ENCODE measurements at regions not wholly inside any gene's neighbourhood (a gene's known extent, or its start where the extent isn't known, plus 50 kb on each side); places are given as distances from the start of the nearest gene placed in this dataset.

DNA sequence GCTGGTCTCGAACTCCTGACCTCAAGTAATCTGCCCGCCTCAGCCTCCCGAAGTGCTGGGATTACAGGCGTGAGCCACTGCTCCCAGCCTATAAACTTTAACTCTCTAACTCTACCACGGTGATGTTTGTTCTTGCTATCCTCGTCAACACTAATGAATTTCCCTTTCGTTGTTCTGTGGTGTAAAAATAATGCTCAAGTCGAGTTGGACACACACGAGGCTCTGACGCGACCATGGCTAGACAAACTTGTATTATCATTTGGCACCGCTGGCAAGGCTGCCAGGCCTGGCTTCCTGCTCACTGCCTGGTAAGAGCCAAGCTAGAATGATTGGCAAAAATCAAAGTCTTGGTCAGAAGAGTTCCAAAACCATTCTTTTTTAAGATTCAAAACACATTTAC, 167.0 kb upstream of the KLF6 start:
- TF ChIP-seq, protein P1, sequence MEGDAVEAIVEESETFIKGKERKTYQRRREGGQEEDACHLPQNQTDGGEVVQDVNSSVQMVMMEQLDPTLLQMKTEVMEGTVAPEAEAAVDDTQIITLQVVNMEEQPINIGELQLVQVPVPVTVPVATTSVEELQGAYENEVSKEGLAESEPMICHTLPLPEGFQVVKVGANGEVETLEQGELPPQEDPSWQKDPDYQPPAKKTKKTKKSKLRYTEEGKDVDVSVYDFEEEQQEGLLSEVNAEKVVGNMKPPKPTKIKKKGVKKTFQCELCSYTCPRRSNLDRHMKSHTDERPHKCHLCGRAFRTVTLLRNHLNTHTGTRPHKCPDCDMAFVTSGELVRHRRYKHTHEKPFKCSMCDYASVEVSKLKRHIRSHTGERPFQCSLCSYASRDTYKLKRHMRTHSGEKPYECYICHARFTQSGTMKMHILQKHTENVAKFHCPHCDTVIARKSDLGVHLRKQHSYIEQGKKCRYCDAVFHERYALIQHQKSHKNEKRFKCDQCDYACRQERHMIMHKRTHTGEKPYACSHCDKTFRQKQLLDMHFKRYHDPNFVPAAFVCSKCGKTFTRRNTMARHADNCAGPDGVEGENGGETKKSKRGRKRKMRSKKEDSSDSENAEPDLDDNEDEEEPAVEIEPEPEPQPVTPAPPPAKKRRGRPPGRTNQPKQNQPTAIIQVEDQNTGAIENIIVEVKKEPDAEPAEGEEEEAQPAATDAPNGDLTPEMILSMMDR (optimal IDR thresholded peaks at IDR 0.05 in 1 of 3, IDR thresholded peaks at IDR 0.05 in 1 of 3, conservative IDR thresholded peaks at IDR 0.05 in 1 of 3; ENCODE audit: extremely low read depth in 1 of 3, insufficient read depth in 2 of 3, low read length in 3 of 3), result no peak
- TF ChIP-seq EZH2 (IDR thresholded peaks at IDR 0.05; ENCODE audit: low read length), result no peak

Data from keratinocyte (primary cell).